ENCODE measurements at regions not wholly inside any gene's neighbourhood (a gene's known extent, or its start where the extent isn't known, plus 50 kb on each side); places are given as distances from the start of the nearest gene placed in this dataset.
"Not testable (repeated sequence)": the region's sequence is repeated elsewhere in the genome, so short reads cannot be mapped to it uniquely, and the experiment has no call there.

GRCh38 chr1:194442901-194443575, 1256.6 kb upstream of the B3GALT2 start:
- no peak for DNase-seq (ENCODE audit: low read depth in 2 of 2)

- no peak for DNase-seq (ENCODE audit: low read depth in 2 of 2)
Measured at GRCh38 chr1:194437135-194437534, 1250.7 kb upstream of the B3GALT2 start.

GRCh38 chr1:194431121-194431520, 1244.7 kb upstream of the B3GALT2 start:
- DNase-seq (ENCODE audit: low read depth in 2 of 2), result no peak

- no peak for DNase-seq (ENCODE audit: low read depth in 2 of 2)
Measured at GRCh38 chr1:194420706-194421105, 1234.3 kb upstream of the B3GALT2 start.

GRCh38 chr1:194419721-194420120, 1233.3 kb upstream of the B3GALT2 start:
- DNase-seq (ENCODE audit: low read depth in 2 of 2), result no peak

- DNase-seq (ENCODE audit: low read depth in 2 of 2), result no peak
Measured at GRCh38 chr1:194410756-194411155, 1224.3 kb upstream of the B3GALT2 start.

GRCh38 chr1:194407238-194407637, 1220.8 kb upstream of the B3GALT2 start:
- not testable (repeated sequence) for DNase-seq (ENCODE audit: low read depth in 2 of 2)

GRCh38 chr1:194394676-194395075, 1208.3 kb upstream of the B3GALT2 start:
- no peak for DNase-seq (ENCODE audit: low read depth in 2 of 2)

GRCh38 chr1:194387531-194387930, 1201.1 kb upstream of the B3GALT2 start:
- DNase-seq (ENCODE audit: low read depth in 2 of 2), result no peak

- no peak for DNase-seq (ENCODE audit: low read depth in 2 of 2)
Measured at GRCh38 chr1:194378517-194378916, 1192.1 kb upstream of the B3GALT2 start.

- DNase-seq (ENCODE audit: low read depth in 2 of 2), result no peak
Measured at GRCh38 chr1:194374649-194375048, 1188.2 kb upstream of the B3GALT2 start.

GRCh38 chr1:194372266-194372665, 1185.9 kb upstream of the B3GALT2 start:
- DNase-seq (ENCODE audit: low read depth in 2 of 2), result no peak

- DNase-seq (ENCODE audit: low read depth in 2 of 2), result no peak
Measured at GRCh38 chr1:194369622-194370021, 1183.2 kb upstream of the B3GALT2 start.

GRCh38 chr1:194369060-194369459, 1182.6 kb upstream of the B3GALT2 start:
- DNase-seq (ENCODE audit: low read depth in 2 of 2), result no peak

- no peak for DNase-seq (ENCODE audit: low read depth in 2 of 2)
Measured at GRCh38 chr1:194367121-194367520, 1180.7 kb upstream of the B3GALT2 start.

- DNase-seq (ENCODE audit: low read depth in 2 of 2), result no peak
Measured at GRCh38 chr1:194366705-194367104, 1180.3 kb upstream of the B3GALT2 start.

- DNase-seq (ENCODE audit: low read depth in 2 of 2), result no peak
Measured at GRCh38 chr1:194362327-194362726, 1175.9 kb upstream of the B3GALT2 start.

- no peak for DNase-seq (ENCODE audit: low read depth in 2 of 2)
Measured at GRCh38 chr1:194361374-194362131, 1175.1 kb upstream of the B3GALT2 start.

GRCh38 chr1:194358208-194358581, 1171.8 kb upstream of the B3GALT2 start:
- no peak for DNase-seq (ENCODE audit: low read depth in 2 of 2)

GRCh38 chr1:194357573-194358207, 1171.3 kb upstream of the B3GALT2 start:
- DNase-seq (ENCODE audit: low read depth in 2 of 2), result not testable (repeated sequence)

- no peak for DNase-seq (ENCODE audit: low read depth in 2 of 2)
Measured at GRCh38 chr1:194355488-194356106, 1169.2 kb upstream of the B3GALT2 start.

GRCh38 chr1:194353121-194353520, 1166.7 kb upstream of the B3GALT2 start:
- DNase-seq (ENCODE audit: low read depth in 2 of 2), result no peak
